NT2/D1 (cell line): ENCODE measurements at regions not wholly inside any gene's neighbourhood (a gene's known extent, or its start where the extent isn't known, plus 50 kb on each side); places are given as distances from the start of the nearest gene placed in this dataset.

Experiments used
- SUZ12 ChIP-seq: IDR thresholded peaks from 2 replicates; pipeline ENCODE4 v1.6.1; 2011; ENCODE audit not compliant: insufficient read length, insufficient read depth; ENCODE audit errors: extremely low read depth
- ZNF274 ChIP-seq: IDR thresholded peaks from 2 replicates; pipeline ENCODE4 v1.6.1; 2011; ENCODE audit warnings: mild to moderate bottlenecking, low read depth, low read length

DNA sequence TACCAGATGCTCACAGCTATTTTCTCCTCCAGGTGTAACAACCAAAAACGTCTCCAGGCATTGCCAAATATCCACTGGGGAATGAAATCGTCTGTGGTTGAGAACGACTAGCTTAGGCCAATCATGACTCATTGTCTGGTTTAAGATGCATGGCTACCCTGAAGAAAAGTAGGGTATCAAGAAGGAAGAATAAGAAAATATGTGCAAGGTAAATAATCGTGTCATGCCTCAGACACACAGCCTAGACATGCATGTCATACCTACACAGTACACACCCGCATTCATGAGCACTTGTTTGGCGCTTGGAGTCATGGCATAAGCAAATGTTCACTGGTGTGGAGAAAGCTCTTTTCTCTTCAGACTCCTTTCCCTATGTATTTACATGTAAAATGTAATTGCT is 745.7 kb downstream of the MAFB start:
- no peak for TF ChIP-seq ZNF274
- no peak for TF ChIP-seq SUZ12
